Sciatic nerve (tissue), 2 donors: ENCODE measurements at regions not wholly inside any gene's neighbourhood (a gene's known extent, or its start where the extent isn't known, plus 50 kb on each side); places are given as distances from the start of the nearest gene placed in this dataset.
"Not testable (repeated sequence)": the region's sequence is repeated elsewhere in the genome, so short reads cannot be mapped to it uniquely, and the experiment has no call there.

Experiments used
- ATAC-seq: fragments of 200-7000 bp; cut with Tn5 transposase; one replicate; pipeline ENCODE4 v1.9.1; 2020; ENCODE audit warnings: mild to moderate bottlenecking, moderate library complexity
- DNase-seq: peaks from one replicate; pipeline ENCODE4 v3.0.0-alpha.2; 2020; ENCODE audit warnings: low spot score
- intact Hi-C: fragments of 100-400 bp; cut with DNase I; formaldehyde crosslinking; loops from one replicate; pipeline ENCODE4 v1.14.2; 2022
- donor health status: DM: no; HTN: no; CAD: no.
- donor health status: DM: no; HTN: no; CAD: no.

- ATAC-seq (peak; percentile 20), DNase-seq (no peak)
- intact Hi-C loops: no loop called here
Measured at GRCh38 chr20:12237772-12238171, 320.1 kb downstream of the BTBD3 start.

GRCh38 chr20:12241065-12241464, 323.4 kb downstream of the BTBD3 start:
- intact Hi-C loops: no loop called here
- ATAC-seq: no peak

GRCh38 chr20:12243327-12243726, 325.6 kb downstream of the BTBD3 start:
- no peak for ATAC-seq
- DNase-seq: no peak
- intact Hi-C loops: no loop called here

More at GRCh38 chr20:12241065-12241464, 323.4 kb downstream of the BTBD3 start:
- DNase-seq: no peak

- DNase-seq: no peak
- ATAC-seq: no peak
- intact Hi-C loops: no loop called here
Measured at GRCh38 chr20:12248481-12248880, 330.8 kb downstream of the BTBD3 start.

GRCh38 chr20:12250661-12251060, 333.0 kb downstream of the BTBD3 start:
- intact Hi-C loops, ATAC-seq, DNase-seq: not testable (repeated sequence)

- intact Hi-C loops: no loop called here
- DNase-seq (no peak), ATAC-seq (no peak)
Measured at GRCh38 chr20:12252793-12253192, 335.1 kb downstream of the BTBD3 start.

GRCh38 chr20:12255461-12255970, 337.8 kb downstream of the BTBD3 start:
- intact Hi-C loops: no loop called here
- ATAC-seq: no peak
- DNase-seq: no peak

GRCh38 chr20:12256806-12257205, 339.1 kb downstream of the BTBD3 start:
- ATAC-seq (no peak), DNase-seq (no peak)
- intact Hi-C loops: no loop called here

GRCh38 chr20:12262747-12263146, 345.1 kb downstream of the BTBD3 start:
- ATAC-seq (no peak), DNase-seq (no peak)
- intact Hi-C loops: no loop called here

GRCh38 chr20:12264711-12265110, 347.0 kb downstream of the BTBD3 start:
- DNase-seq: no peak
- intact Hi-C loops: no loop called here
- ATAC-seq: no peak

GRCh38 chr20:12265662-12266061, 348.0 kb downstream of the BTBD3 start:
- ATAC-seq: no peak
- DNase-seq: no peak
- intact Hi-C loops: no loop called here

GRCh38 chr20:12269579-12269978, 351.9 kb downstream of the BTBD3 start:
- DNase-seq (no peak), ATAC-seq (no peak)
- intact Hi-C loops: no loop called here

- DNase-seq (no peak), ATAC-seq (no peak)
Measured at GRCh38 chr20:12270863-12271262, 353.2 kb downstream of the BTBD3 start.

GRCh38 chr20:12276011-12276673, 358.4 kb downstream of the BTBD3 start:
- intact Hi-C loops: no loop called here
- DNase-seq (no peak), ATAC-seq (no peak)

More at GRCh38 chr20:12270863-12271262, 353.2 kb downstream of the BTBD3 start:
- intact Hi-C loops: no loop called here

- ATAC-seq (no peak), DNase-seq (no peak)
- intact Hi-C loops: no loop called here
Measured at GRCh38 chr20:12287575-12287974, 369.9 kb downstream of the BTBD3 start.

- DNase-seq (no peak), ATAC-seq (no peak)
- intact Hi-C loops: no loop called here
Measured at GRCh38 chr20:12289465-12289864, 371.8 kb downstream of the BTBD3 start.

- DNase-seq: no peak
- no peak for ATAC-seq
- intact Hi-C loops: no loop called here
Measured at GRCh38 chr20:12291386-12291785, 373.7 kb downstream of the BTBD3 start.

GRCh38 chr20:12293900-12294299, 376.2 kb downstream of the BTBD3 start:
- ATAC-seq: no peak
- intact Hi-C loops: no loop called here

GRCh38 chr20:12294678-12295077, 377.0 kb downstream of the BTBD3 start:
- no peak for ATAC-seq
- intact Hi-C loops: no loop called here
- DNase-seq: no peak

More at GRCh38 chr20:12293900-12294299, 376.2 kb downstream of the BTBD3 start:
- no peak for DNase-seq

GRCh38 chr20:12305188-12305950, 387.7 kb downstream of the BTBD3 start:
- ATAC-seq (peak; percentile 32), DNase-seq (no peak)
- intact Hi-C loops: no loop called here
